HL-60 (cell line): ENCODE measurements at regions not wholly inside any gene's neighbourhood (a gene's known extent, or its start where the extent isn't known, plus 50 kb on each side); places are given as distances from the start of the nearest gene placed in this dataset.

Source experiments
- DNase-seq, 2 experiments: peaks; one replicate each; pipeline ENCODE4 v3.0.0-alpha.2; 2010 to 2020; ENCODE audit warnings: low read depth in 1 of 2, low spot score in 1 of 2
- H3K27ac ChIP-seq: fragments of 250-450 bp; sonication (Bioruptor Pico); replicated peaks from 2 replicates; pipeline ENCODE4 v1.5.1; 2020; ENCODE audit warnings: mild to moderate bottlenecking, moderate library complexity
- H3K27me3 ChIP-seq: fragments of 250-450 bp; sonication (Bioruptor Pico); 2 replicates; pipeline ENCODE4 v1.5.1; 2021; ENCODE audit warnings: mild to moderate bottlenecking, moderate library complexity; ENCODE audit not compliant: insufficient read depth, poor library complexity, severe bottlenecking
- H3K4me3 ChIP-seq: replicated peaks from 2 replicates; pipeline ENCODE4 v1.5.1; 2011; ENCODE audit warnings: mild to moderate bottlenecking, control low read depth, low read length; ENCODE audit not compliant: insufficient read depth
- CTCF ChIP-seq: IDR thresholded peaks from one replicate; pipeline ENCODE4 v1.5.1; 2011; ENCODE audit warnings: low read length, control low read depth, inconsistent platforms; ENCODE audit not compliant: insufficient read depth
- GABPA ChIP-seq: IDR thresholded peaks from 2 replicates; pipeline ENCODE4 v1.6.1; 2012; ENCODE audit warnings: low read depth
- POLR2AphosphoS5 ChIP-seq: IDR thresholded peaks from 2 replicates; pipeline ENCODE4 v1.6.1; 2012; ENCODE audit warnings: low read depth
- SPI1 ChIP-seq: IDR thresholded peaks from 2 replicates; pipeline ENCODE4 v1.6.1; 2012; ENCODE audit warnings: low read depth, mild to moderate bottlenecking, borderline replicate concordance
- TF ChIP-seq, protein P1 (sequence below): IDR thresholded peaks from 2 replicates; pipeline ENCODE4 v1.6.1; 2012; ENCODE audit warnings: low read depth; ENCODE audit not compliant: insufficient replicate concordance

GRCh38 chr5:3518051-3518450 is 77.6 kb upstream of the IRX1 start:
- Histone ChIP-seq H3K27me3 (no peaks in the 10 kb centered on the region), H3K27ac (no peak overlapping the region), H3K4me3 (no peak overlapping the region)
- TF ChIP-seq GABPA (no peak), CTCF (no peak), SPI1 (no peak), POLR2AphosphoS5 (no peak)
- TF ChIP-seq, protein P1, sequence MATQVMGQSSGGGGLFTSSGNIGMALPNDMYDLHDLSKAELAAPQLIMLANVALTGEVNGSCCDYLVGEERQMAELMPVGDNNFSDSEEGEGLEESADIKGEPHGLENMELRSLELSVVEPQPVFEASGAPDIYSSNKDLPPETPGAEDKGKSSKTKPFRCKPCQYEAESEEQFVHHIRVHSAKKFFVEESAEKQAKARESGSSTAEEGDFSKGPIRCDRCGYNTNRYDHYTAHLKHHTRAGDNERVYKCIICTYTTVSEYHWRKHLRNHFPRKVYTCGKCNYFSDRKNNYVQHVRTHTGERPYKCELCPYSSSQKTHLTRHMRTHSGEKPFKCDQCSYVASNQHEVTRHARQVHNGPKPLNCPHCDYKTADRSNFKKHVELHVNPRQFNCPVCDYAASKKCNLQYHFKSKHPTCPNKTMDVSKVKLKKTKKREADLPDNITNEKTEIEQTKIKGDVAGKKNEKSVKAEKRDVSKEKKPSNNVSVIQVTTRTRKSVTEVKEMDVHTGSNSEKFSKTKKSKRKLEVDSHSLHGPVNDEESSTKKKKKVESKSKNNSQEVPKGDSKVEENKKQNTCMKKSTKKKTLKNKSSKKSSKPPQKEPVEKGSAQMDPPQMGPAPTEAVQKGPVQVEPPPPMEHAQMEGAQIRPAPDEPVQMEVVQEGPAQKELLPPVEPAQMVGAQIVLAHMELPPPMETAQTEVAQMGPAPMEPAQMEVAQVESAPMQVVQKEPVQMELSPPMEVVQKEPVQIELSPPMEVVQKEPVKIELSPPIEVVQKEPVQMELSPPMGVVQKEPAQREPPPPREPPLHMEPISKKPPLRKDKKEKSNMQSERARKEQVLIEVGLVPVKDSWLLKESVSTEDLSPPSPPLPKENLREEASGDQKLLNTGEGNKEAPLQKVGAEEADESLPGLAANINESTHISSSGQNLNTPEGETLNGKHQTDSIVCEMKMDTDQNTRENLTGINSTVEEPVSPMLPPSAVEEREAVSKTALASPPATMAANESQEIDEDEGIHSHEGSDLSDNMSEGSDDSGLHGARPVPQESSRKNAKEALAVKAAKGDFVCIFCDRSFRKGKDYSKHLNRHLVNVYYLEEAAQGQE, result no peak
- DNase-seq, result no peak

DNA sequence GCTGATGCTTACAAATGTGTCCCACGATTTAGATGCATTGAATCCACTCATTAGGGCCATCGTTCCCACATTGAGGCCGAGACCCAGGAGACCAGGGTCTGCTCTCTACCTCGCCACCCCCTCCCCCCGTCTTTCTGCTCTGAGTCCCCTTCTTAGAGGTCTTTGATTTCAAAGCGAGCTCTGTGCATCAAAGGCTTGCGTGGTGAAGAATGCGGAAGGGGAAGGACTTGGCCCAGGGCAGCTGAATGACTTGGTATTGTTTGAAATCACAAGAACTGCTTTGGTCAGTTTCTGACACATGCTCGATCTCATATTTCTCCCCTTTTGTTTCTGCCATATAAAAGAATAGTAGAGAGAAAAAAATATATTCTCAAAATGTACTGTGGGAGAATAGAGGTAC is 78.3 kb upstream of the IRX1 start:
- Histone ChIP-seq H3K27ac (no peak overlapping the region), H3K27me3 (no peaks in the 10 kb centered on the region), H3K4me3 (no peak overlapping the region)
- TF ChIP-seq GABPA, result no peak
- no peak for TF ChIP-seq CTCF
- TF ChIP-seq SPI1, result no peak
- TF ChIP-seq POLR2AphosphoS5, result no peak
- TF ChIP-seq, protein P1, result no peak
- DNase-seq, result no peak

DNA sequence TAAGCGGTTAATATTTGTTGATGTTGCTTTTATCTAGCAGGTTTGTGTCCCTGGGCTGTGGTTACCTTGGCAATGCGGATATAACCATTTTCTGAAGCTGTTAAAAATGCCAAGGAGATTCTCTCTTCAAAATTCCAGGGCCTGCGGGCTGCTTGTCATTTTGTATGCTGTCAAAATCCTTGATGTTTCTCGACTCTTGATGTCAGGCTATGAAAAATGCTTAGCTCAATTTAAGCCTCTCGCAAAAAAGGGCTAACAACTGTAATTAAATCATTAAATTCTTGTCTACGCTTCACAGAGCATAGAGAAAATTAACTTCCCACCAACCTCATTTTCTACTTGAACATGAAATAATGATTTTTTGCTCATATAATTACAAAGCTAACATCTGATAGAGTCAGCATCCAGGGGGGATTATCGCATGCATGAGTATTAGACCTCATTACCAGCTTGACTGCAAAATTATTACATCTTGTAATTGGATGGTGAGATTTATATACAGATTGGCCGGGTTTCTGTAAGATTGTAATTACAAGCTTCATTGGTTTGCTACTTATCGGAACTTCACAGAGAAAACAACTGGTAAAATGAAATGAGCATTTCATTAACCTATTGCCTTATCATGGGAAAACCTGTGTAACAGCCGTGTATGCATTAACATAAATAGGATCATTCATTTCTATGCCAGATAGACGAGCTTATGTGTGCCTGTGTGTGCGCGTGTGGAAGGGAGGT is 83.1 kb upstream of the IRX1 start:
- no peak overlapping the region for H3K4me3 ChIP-seq
- H3K27ac ChIP-seq, result no peak overlapping the region
- no peaks in the 10 kb centered on the region for H3K27me3 ChIP-seq
- TF ChIP-seq, protein P1, result no peak
- no peak for DNase-seq
